Esophagus squamous epithelium (tissue), 5 donors: ENCODE measurements at regions not wholly inside any gene's neighbourhood (a gene's known extent, or its start where the extent isn't known, plus 50 kb on each side); places are given as distances from the start of the nearest gene placed in this dataset.

Source experiments
- DNase-seq: peaks from one replicate; lab custom pipeline; 2025; lab: John Stamatoyannopoulos, UW
- H3K27ac ChIP-seq, 4 donors: fragments of 200-600 bp; sonication (generic); one replicate each; pipeline ENCODE4 v1.5.1; 2016 to 2019; ENCODE audit warnings: mild to moderate bottlenecking in 1 of 4
- H3K27me3 ChIP-seq, 4 donors: fragments of 200-600 bp; sonication (generic); 1 replicate in 3 of 4; 2 replicates in 1 of 4; pipeline versions ENCODE4 v1.5.1 to v1.6.0; 2017 to 2021; ENCODE audit warnings: antibody characterized with exemption in 1 of 4
- H3K36me3 ChIP-seq, 3 donors: fragments of 200-600 bp; sonication (generic); one replicate each; pipeline ENCODE4 v1.5.1; 2016 to 2019
- H3K4me1 ChIP-seq, 3 donors: fragments of 200-600 bp; sonication (generic); one replicate each; pipeline ENCODE4 v1.5.1; 2017 to 2019
- H3K4me3 ChIP-seq, 4 donors: fragments of 200-600 bp; sonication (generic); 1 replicate in 3 of 4; 2 replicates in 1 of 4; pipeline ENCODE4 v1.5.1; 2016 to 2019; ENCODE audit warnings: mild to moderate bottlenecking in 2 of 4, moderate library complexity in 1 of 4
- H3K9me3 ChIP-seq, 3 donors: fragments of 200-600 bp; sonication (generic); one replicate each; pipeline ENCODE4 v1.5.1; 2016 to 2019
- POLR2A ChIP-seq, 4 donors: fragments of 450-650 bp; IDR thresholded peaks; one replicate each; pipeline ENCODE4 v1.6.1; 2017; ENCODE audit warnings: antibody characterized with exemption in 4 of 4, mild to moderate bottlenecking in 4 of 4, moderate library complexity in 3 of 4
- WGBS, 2 donors: methylation state at CpG; one replicate each; pipeline ENCODE4 v1.1.5; 2018; 5-methylcytosine and 5-hydroxymethylcytosine counted together
- intact Hi-C: fragments of 100-400 bp; cut with DNase I; formaldehyde crosslinking; loops from one replicate; pipeline ENCODE4 v1.15.0; 2022
- TF ChIP-seq, protein P1 (sequence below), 6 experiments: fragments of 450-650 bp in 4 of 6; fragments of 200-600 bp in 2 of 6; sonication (generic) in 2 of 6; IDR thresholded peaks; one replicate each; pipeline ENCODE4 v1.5.1; 2016 to 2019; ENCODE audit warnings: antibody characterized with exemption in 6 of 6, mild to moderate bottlenecking in 4 of 6, moderate library complexity in 4 of 6
- donor health status: DM: yes; HTN: yes; CAD: no.

DNA sequence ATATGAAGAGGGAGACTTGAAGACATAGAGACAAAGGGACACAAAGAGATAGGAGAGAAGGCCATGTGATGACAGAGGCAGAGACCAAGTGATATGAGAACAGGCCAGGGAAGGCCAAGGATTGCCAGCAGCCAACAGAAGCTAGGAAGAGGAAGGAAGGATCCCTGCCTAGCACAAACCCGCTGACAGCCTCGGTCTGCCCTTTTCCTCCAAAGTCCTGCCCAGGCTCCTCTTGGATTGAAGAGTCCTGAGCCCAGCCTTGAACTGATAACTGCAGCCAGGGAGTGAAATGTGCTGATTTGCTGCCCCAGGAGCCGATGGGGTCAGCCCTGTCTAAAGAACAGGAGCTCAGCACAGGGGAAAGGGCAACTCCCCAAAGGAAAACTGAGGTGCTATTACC is 76.6 kb downstream of the MCFD2 start:
- H3K9me3 ChIP-seq, result no peaks in the 10 kb centered on the region
- H3K4me1 ChIP-seq, result no peaks in the 10 kb centered on the region
- DNase-seq, result no peak
- no peak overlapping the region for H3K27ac ChIP-seq
- TF ChIP-seq, protein P1, sequence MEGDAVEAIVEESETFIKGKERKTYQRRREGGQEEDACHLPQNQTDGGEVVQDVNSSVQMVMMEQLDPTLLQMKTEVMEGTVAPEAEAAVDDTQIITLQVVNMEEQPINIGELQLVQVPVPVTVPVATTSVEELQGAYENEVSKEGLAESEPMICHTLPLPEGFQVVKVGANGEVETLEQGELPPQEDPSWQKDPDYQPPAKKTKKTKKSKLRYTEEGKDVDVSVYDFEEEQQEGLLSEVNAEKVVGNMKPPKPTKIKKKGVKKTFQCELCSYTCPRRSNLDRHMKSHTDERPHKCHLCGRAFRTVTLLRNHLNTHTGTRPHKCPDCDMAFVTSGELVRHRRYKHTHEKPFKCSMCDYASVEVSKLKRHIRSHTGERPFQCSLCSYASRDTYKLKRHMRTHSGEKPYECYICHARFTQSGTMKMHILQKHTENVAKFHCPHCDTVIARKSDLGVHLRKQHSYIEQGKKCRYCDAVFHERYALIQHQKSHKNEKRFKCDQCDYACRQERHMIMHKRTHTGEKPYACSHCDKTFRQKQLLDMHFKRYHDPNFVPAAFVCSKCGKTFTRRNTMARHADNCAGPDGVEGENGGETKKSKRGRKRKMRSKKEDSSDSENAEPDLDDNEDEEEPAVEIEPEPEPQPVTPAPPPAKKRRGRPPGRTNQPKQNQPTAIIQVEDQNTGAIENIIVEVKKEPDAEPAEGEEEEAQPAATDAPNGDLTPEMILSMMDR (IDR thresholded peaks at IDR 0.05), result no peak
- TF ChIP-seq POLR2A (IDR thresholded peaks at IDR 0.05), result no peak
- 42 to 50% methylated on average over 2 to 3 of the region's 3 CpGs for WGBS, 2 donors
- H3K4me3 ChIP-seq, result no peak overlapping the region
- no peaks in the 10 kb centered on the region for H3K36me3 ChIP-seq
- intact Hi-C loops, result no loop called here
- H3K27me3 ChIP-seq, result no peaks in the 10 kb centered on the region

DNA sequence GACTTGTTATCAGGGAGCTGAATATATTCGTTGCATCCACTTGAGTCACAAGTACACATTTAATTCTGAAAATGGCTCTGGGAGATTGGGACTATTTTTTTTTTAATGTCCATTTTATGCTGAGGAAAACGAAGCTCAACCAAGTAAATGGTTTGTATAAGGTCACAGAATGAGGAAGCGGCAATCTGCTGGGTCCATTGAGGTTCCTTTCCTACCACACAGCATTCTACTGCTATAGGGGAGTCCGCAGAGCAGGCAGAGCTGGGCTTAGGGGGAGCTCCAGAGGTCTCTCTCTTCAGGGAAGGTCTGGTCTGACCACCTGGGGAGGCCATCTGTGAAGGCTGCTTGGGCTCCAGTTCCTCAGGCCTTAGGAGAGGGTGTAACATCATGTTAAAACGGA is 77.9 kb downstream of the MCFD2 start:
- WGBS, 2 donors, result 85 to 96% methylated on average over 5 of the region's 5 CpGs
- H3K4me3 ChIP-seq, result no peak overlapping the region
- H3K4me1 ChIP-seq, result no peaks in the 10 kb centered on the region
- intact Hi-C loops, result no loop called here
- H3K36me3 ChIP-seq, result no peaks in the 10 kb centered on the region
- no peak for DNase-seq
- no peaks in the 10 kb centered on the region for H3K9me3 ChIP-seq
- H3K27ac ChIP-seq, result no peak overlapping the region
- no peak for TF ChIP-seq POLR2A (IDR thresholded peaks at IDR 0.05)
- TF ChIP-seq, protein P1 (IDR thresholded peaks at IDR 0.05), result no peak
- H3K27me3 ChIP-seq, result no peaks in the 10 kb centered on the region

DNA sequence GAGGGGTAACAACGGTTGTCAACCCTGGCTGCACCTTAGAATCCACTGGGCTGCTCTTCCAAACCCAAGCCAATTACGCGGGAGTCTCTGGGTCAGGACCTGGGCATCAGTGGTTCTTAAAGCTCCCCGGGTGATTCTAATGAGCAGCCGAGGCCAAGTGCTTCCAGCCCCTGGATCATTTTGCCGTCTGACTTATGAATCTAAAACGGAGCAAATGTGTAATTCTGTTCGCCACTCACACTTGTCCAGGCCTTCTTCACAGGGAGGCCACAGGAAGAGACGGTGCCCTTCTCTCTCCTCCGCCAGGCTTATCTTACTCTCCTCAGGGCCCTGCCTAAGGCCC is 78.5 kb downstream of the MCFD2 start:
- WGBS, 2 donors, result 92 to 97% methylated on average over 10 of the region's 10 CpGs

DNA sequence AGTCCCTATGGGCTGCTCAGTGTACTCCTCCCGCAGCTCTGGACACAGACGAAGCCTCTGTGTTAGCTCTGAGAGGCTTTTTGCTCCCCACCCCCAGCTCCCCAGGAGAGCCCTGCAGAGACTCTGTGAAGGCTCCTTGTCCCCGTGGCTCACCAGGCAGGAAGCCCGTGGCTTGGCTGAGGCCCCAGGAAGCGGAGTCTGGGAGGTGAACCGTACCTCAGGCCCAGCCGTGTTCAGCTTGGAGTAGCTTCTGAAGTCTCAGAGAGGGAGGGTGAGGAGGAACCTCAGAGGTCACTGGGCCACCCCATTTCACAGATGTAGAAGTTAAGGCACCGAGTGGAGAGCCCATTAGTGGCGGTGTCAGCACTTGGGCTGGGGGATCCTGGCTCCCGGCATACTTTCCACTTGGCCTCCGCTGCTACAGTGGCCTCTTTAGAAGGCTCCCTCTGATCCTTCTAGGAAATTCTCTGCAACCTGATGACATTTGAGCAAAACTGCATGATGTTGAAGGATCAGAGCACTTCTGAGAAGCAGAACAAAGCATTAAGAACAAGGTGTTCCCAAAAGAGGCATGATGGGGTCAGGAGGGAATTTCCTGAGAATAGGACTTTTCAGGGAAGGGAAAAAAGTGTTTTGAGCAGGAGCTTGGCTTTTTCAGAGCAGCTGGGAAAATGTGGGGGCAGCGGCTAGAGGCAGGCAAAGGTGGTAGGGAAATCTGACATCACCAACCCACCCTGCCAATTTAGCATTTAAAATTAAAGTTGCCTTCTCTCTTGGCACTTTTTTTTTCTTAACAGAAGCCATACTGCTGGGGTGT is 79.1 kb downstream of the MCFD2 start:
- DNase-seq, result no peak
- no peaks in the 10 kb centered on the region for H3K9me3 ChIP-seq
- intact Hi-C loops, result no loop called here
- TF ChIP-seq, protein P1 (IDR thresholded peaks at IDR 0.05), result no peak
- H3K36me3 ChIP-seq, result no peaks in the 10 kb centered on the region
- no peak overlapping the region for H3K4me3 ChIP-seq
- no peaks in the 10 kb centered on the region for H3K27me3 ChIP-seq
- H3K4me1 ChIP-seq, result no peaks in the 10 kb centered on the region
- 65 to 72% methylated on average over 4 to 11 of the region's 12 CpGs for WGBS, 2 donors
- H3K27ac ChIP-seq, result no peak overlapping the region

More for the DNA sequence above, 78.5 kb downstream of the MCFD2 start:
- no peaks in the 10 kb centered on the region for H3K36me3 ChIP-seq
- DNase-seq, result no peak
- TF ChIP-seq, protein P1 (IDR thresholded peaks at IDR 0.05), result no peak
- no peak for TF ChIP-seq POLR2A (IDR thresholded peaks at IDR 0.05)
- H3K27me3 ChIP-seq, result no peaks in the 10 kb centered on the region
- no peaks in the 10 kb centered on the region for H3K9me3 ChIP-seq
- H3K4me3 ChIP-seq, result no peak overlapping the region
- H3K27ac ChIP-seq, result no peak overlapping the region
- no peaks in the 10 kb centered on the region for H3K4me1 ChIP-seq
- intact Hi-C loops, result no loop called here

DNA sequence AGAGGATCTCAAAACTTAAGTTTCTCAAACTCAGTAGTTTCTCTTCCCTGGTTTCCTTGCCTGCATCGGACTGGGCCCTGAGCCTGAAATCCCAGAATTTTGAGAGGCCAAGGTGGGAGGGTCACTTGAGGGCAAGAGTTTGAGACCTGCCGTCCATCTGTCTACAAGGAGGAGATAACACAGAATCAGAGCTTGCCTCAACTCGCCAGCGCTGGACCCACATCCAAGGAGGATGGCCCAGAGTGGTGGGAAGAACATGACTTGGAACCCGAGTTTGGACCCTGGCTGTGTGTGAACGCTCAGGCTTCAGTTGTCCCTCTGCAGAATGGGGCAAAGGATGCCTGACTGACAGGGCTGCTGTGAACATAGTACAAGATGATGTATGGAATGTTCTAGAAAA is 80.1 kb downstream of the MCFD2 start:
- no peak overlapping the region for H3K27ac ChIP-seq
- intact Hi-C loops, result no loop called here
- H3K36me3 ChIP-seq, result no peaks in the 10 kb centered on the region
- no peak for DNase-seq
- H3K4me1 ChIP-seq, result no peaks in the 10 kb centered on the region
- TF ChIP-seq, protein P1 (IDR thresholded peaks at IDR 0.05), result no peak
- no peak for TF ChIP-seq POLR2A (IDR thresholded peaks at IDR 0.05)
- no peaks in the 10 kb centered on the region for H3K9me3 ChIP-seq
- H3K4me3 ChIP-seq, result no peak overlapping the region
- 85 to 87% methylated on average over 4 to 5 of the region's 6 CpGs for WGBS, 2 donors
- H3K27me3 ChIP-seq, result no peaks in the 10 kb centered on the region
